Endothelial cell of umbilical vein (primary cell): ENCODE measurements at regions not wholly inside any gene's neighbourhood (a gene's known extent, or its start where the extent isn't known, plus 50 kb on each side); places are given as distances from the start of the nearest gene placed in this dataset.

Experiments used
- BruUV-seq: library from RNA; stranded (reverse); fragments of 400-500 nt; replicated peaks from 2 replicates; lab custom pipeline; 2021; lab: Mats Ljungman, UMichigan
- CTCF ChIA-PET: fragments of 300-600, 350-600 bp; sonication (Branson Sonifier 250); formaldehyde crosslinking; loops from one replicate; lab custom pipeline; 2021; ENCODE audit warnings: antibody characterized with exemption, inconsistent platforms; lab: Charles Lee
- POLR2A ChIA-PET: fragments of 300-600, 350-600 bp; sonication (Branson Sonifier 250); formaldehyde crosslinking; loops from one replicate; lab custom pipeline; 2021; ENCODE audit warnings: antibody characterized with exemption, inconsistent platforms; lab: Charles Lee
- DNase-seq: peaks from one replicate; pipeline ENCODE4 v3.0.0-alpha.2; 2011; ENCODE audit warnings: low read depth, low spot score
- FAIRE-seq: peaks from 2 replicates; lab custom pipeline; 2011; peaks lifted over from hg19 to GRCh38; lab: Jason Lieb, UNC
- H2AFZ ChIP-seq: 2 replicates; pipeline ENCODE4 v1.6.0; 2012; ENCODE audit warnings: low read depth, low read length, control low read depth, inconsistent platforms
- H3K27ac ChIP-seq: 2 replicates; pipeline ENCODE4 v1.5.1; 2011; ENCODE audit warnings: low read depth, mild to moderate bottlenecking, control low read depth, low read length, moderate library complexity; ENCODE audit not compliant: insufficient read depth
- H3K27me3 ChIP-seq, 2 experiments: 2 replicates each; pipeline versions ENCODE4 v1.6.0 to v1.6.1; 2011; ENCODE audit warnings: low read length in 2 of 2, mixed read lengths in 1 of 2; ENCODE audit not compliant: control insufficient read depth in 2 of 2, insufficient read depth in 2 of 2
- H3K36me3 ChIP-seq, 2 experiments: 2 replicates in 1 of 2; 3 replicates in 1 of 2; pipeline ENCODE4 v1.5.1; 2011; ENCODE audit warnings: low read length in 2 of 2, mild to moderate bottlenecking in 1 of 2, moderate library complexity in 1 of 2; ENCODE audit not compliant: control insufficient read depth in 2 of 2, insufficient read depth in 2 of 2; ENCODE audit errors: extremely low read depth in 1 of 2
- H3K4me1 ChIP-seq: 3 replicates; pipeline ENCODE4 v1.5.1; 2011; ENCODE audit warnings: mild to moderate bottlenecking, low read length; ENCODE audit not compliant: control insufficient read depth, insufficient read depth; ENCODE audit errors: extremely low read depth
- H3K4me2 ChIP-seq: 2 replicates; pipeline ENCODE4 v1.6.1; 2011; ENCODE audit warnings: low read length, control low read depth, mixed read lengths; ENCODE audit not compliant: insufficient read depth
- H3K4me3 ChIP-seq, 3 experiments: fragments of 200-600 bp in 1 of 3; sonication (generic), shearing (Covaris generic) in 1 of 3; replicated peaks in 1 of 3; 2 replicates each; pipeline ENCODE4 v1.5.1; 2011 to 2016; ENCODE audit warnings: control low read depth in 3 of 3, low read length in 3 of 3, mild to moderate bottlenecking in 2 of 3, inconsistent platforms in 1 of 3, low read depth in 1 of 3, moderate library complexity in 1 of 3; ENCODE audit not compliant: insufficient read depth in 1 of 3
- H3K79me2 ChIP-seq: 2 replicates; pipeline ENCODE4 v1.6.0; 2012; ENCODE audit warnings: low read length, inconsistent platforms; ENCODE audit not compliant: control insufficient read depth, insufficient read depth
- H3K9ac ChIP-seq: replicated peaks from 2 replicates; pipeline ENCODE3; 2011; ENCODE audit warnings: low read length, control low read depth; ENCODE audit not compliant: insufficient read depth; ENCODE audit errors: extremely low read depth
- H3K9me1 ChIP-seq: replicated peaks from 3 replicates; pipeline ENCODE4 v1.6.0; 2011; ENCODE audit warnings: mild to moderate bottlenecking, low read length; ENCODE audit not compliant: control insufficient read depth, insufficient read depth; ENCODE audit errors: extremely low read depth
- H3K9me3 ChIP-seq: replicated peaks from 2 replicates; pipeline ENCODE4 v1.5.1; 2012; ENCODE audit warnings: low read length, inconsistent platforms; ENCODE audit not compliant: control insufficient read depth, insufficient read depth
- H4K20me1 ChIP-seq: replicated peaks from 2 replicates; pipeline ENCODE3; 2011; ENCODE audit warnings: mild to moderate bottlenecking, low read length; ENCODE audit not compliant: control insufficient read depth, insufficient read depth; ENCODE audit errors: extremely low read depth
- EZH2 ChIP-seq: IDR thresholded peaks from 2 replicates; pipeline ENCODE4 v1.6.1; 2012; ENCODE audit warnings: borderline replicate concordance, low read depth, mild to moderate bottlenecking, moderate library complexity, low read length, inconsistent platforms; ENCODE audit not compliant: severe bottlenecking
- FOS ChIP-seq: IDR thresholded peaks from 2 replicates; pipeline ENCODE4 v1.6.1; 2011; ENCODE audit warnings: mild to moderate bottlenecking, low read length, moderate library complexity, borderline replicate concordance; ENCODE audit not compliant: insufficient read depth
- GATA2 ChIP-seq: IDR thresholded peaks from 2 replicates; pipeline ENCODE4 v1.7.0; 2011; ENCODE audit warnings: low read depth, mild to moderate bottlenecking, moderate library complexity, mixed read lengths, low read length; ENCODE audit not compliant: insufficient read length, insufficient read depth
- JUN ChIP-seq: IDR thresholded peaks from 2 replicates; pipeline ENCODE4 v1.6.1; 2011; ENCODE audit warnings: borderline replicate concordance, low read depth; ENCODE audit not compliant: insufficient read length, insufficient read depth
- MYC ChIP-seq: IDR thresholded peaks from one replicate; pipeline ENCODE4 v1.6.1; 2011; ENCODE audit warnings: mild to moderate bottlenecking, low read depth, low read length
- POLR2A ChIP-seq: IDR thresholded peaks from 2 replicates; pipeline ENCODE4 v1.6.1; 2012; ENCODE audit warnings: low read depth, mild to moderate bottlenecking, control low read depth, low read length
- POLR2AphosphoS5 ChIP-seq: IDR thresholded peaks from 2 replicates; pipeline ENCODE4 v1.6.1; 2012; ENCODE audit warnings: low read depth, mild to moderate bottlenecking, control low read depth, low read length, moderate library complexity; ENCODE audit not compliant: insufficient read depth
- dilution Hi-C: fragments of 300-500 bp; cut with MboI; formaldehyde crosslinking; loops from one replicate; pipeline ENCODE4 v1.15.0; 2019; ENCODE audit warnings: low sequenced_read_pairs; ENCODE audit not compliant: extremely low pct_ligation_motif_present
- intact Hi-C: fragments of 100-400 bp; cut with micrococcal nuclease; formaldehyde crosslinking; loops from one replicate; pipeline ENCODE4 v1.10.0; 2022
- TF ChIP-seq, protein P1 (sequence below): IDR thresholded peaks from 2 replicates; pipeline ENCODE4 v1.6.1; 2011; ENCODE audit not compliant: insufficient read depth, insufficient read length
- TF ChIP-seq, protein P2 (sequence below), 2 donors: IDR thresholded peaks; 1 replicate in 1 of 2; 2 replicates in 1 of 2; pipeline ENCODE4 v1.5.1; 2011; ENCODE audit warnings: low read length in 2 of 2, mild to moderate bottlenecking in 2 of 2, moderate library complexity in 2 of 2, control low read depth in 1 of 2, inconsistent platforms in 1 of 2, low read depth in 1 of 2; ENCODE audit not compliant: insufficient read depth in 1 of 2; ENCODE audit errors: extremely low read depth in 1 of 2

DNA sequence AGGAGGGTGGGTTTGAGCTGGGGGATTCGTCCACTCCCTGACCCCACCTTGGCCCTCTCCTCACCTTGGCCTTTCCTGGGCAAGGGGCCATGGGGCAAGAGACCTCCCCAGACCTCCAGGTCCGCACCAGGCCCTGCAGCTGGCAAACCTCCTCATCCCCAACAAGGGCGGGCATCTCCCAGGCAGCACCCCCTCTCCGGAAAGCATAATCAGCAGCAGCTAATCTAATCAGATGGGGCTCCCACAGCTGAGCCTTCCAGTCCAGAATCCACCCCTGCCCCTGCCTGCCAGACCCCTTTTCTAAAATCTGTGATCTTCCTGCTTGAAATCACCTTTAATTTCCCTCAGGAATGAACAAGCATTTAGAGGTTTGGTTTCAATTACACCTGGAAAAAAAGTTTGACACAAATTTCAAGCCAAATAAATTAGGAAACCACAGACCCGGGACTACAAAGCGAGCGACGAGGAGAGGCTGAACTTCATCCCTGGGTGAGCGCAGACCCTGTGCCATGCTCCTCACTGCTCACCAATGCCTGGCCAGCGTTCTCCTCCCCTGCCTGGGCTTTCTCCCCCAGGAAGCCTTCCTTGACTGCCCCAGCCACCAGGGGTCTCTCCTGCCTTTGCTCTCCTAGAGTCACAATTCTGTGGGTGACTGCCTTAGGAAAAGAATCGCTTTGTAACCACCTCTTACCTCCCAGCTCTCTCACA is 143.0 kb upstream of the MYCN start:
- intact Hi-C loops, result no loop called here
- no peak overlapping the region for H3K27ac ChIP-seq
- TF ChIP-seq, protein P1, sequence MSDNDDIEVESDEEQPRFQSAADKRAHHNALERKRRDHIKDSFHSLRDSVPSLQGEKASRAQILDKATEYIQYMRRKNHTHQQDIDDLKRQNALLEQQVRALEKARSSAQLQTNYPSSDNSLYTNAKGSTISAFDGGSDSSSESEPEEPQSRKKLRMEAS, result no peak
- TF ChIP-seq POLR2AphosphoS5 (no peak), GATA2 (no peak), FOS (no peak), EZH2 (no peak), JUN (no peak), POLR2A (no peak), MYC (no peak)
- TF ChIP-seq, protein P2, sequence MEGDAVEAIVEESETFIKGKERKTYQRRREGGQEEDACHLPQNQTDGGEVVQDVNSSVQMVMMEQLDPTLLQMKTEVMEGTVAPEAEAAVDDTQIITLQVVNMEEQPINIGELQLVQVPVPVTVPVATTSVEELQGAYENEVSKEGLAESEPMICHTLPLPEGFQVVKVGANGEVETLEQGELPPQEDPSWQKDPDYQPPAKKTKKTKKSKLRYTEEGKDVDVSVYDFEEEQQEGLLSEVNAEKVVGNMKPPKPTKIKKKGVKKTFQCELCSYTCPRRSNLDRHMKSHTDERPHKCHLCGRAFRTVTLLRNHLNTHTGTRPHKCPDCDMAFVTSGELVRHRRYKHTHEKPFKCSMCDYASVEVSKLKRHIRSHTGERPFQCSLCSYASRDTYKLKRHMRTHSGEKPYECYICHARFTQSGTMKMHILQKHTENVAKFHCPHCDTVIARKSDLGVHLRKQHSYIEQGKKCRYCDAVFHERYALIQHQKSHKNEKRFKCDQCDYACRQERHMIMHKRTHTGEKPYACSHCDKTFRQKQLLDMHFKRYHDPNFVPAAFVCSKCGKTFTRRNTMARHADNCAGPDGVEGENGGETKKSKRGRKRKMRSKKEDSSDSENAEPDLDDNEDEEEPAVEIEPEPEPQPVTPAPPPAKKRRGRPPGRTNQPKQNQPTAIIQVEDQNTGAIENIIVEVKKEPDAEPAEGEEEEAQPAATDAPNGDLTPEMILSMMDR (IDR thresholded peaks at IDR 0.05; ENCODE audit: extremely low read depth in 1 of 2, insufficient read depth in 1 of 2, low read depth in 1 of 2, low read length in 2 of 2), result no peak
- H3K36me3 ChIP-seq, result no peaks in the 10 kb centered on the region
- H3K4me2 ChIP-seq, result no peak overlapping the region
- no peak overlapping the region for H2AFZ ChIP-seq
- no peaks in the 10 kb centered on the region for H3K27me3 ChIP-seq
- DNase-seq (no peak), FAIRE-seq (no peak)
- POLR2A ChIA-PET, result no interaction called here
- H3K79me2 ChIP-seq, result no peaks in the 10 kb centered on the region
- H4K20me1 ChIP-seq, result no peaks in the 10 kb centered on the region
- H3K4me1 ChIP-seq, result no peaks in the 10 kb centered on the region
- no TSS peak for BruUV-seq
- CTCF ChIA-PET, result interaction anchor here (1.3 kb wide), 1 partner anchor 9 kb away, joined by 4 read pairs; no protein-coding TSS in a partner anchor
- dilution Hi-C loops, result no loop called here
- no peaks in the 10 kb centered on the region for H3K9me3 ChIP-seq
- H3K9me1 ChIP-seq, result no peaks in the 10 kb centered on the region
- no peak overlapping the region for H3K9ac ChIP-seq
- H3K4me3 ChIP-seq, result no peak overlapping the region
